H9 (cell line): ENCODE measurements at regions not wholly inside any gene's neighbourhood (a gene's known extent, or its start where the extent isn't known, plus 50 kb on each side); places are given as distances from the start of the nearest gene placed in this dataset.

Source experiments
- DNase-seq: peaks from one replicate; pipeline ENCODE4 v3.0.0-alpha.2; 2017
- H2AFZ ChIP-seq: one replicate; pipeline ENCODE4 v1.6.1; 2013; ENCODE audit warnings: mild to moderate bottlenecking, low read length, control low read depth, moderate library complexity
- H2AK5ac ChIP-seq: 2 replicates; pipeline ENCODE4 v1.6.1; 2013; ENCODE audit warnings: low read length, control low read depth, mixed read lengths; ENCODE audit not compliant: insufficient read length
- H2BK120ac ChIP-seq: one replicate; pipeline ENCODE4 v1.6.1; 2013; ENCODE audit warnings: low read depth, mild to moderate bottlenecking, low read length, control low read depth, inconsistent platforms; ENCODE audit not compliant: poor library complexity, severe bottlenecking
- H2BK12ac ChIP-seq: 2 replicates; pipeline ENCODE4 v1.6.1; 2013; ENCODE audit warnings: low read length, control low read depth, mixed read lengths, low read depth; ENCODE audit not compliant: insufficient read length
- H2BK15ac ChIP-seq: 2 replicates; pipeline ENCODE4 v1.6.1; 2013; ENCODE audit warnings: low read depth, low read length, control low read depth
- H2BK20ac ChIP-seq: one replicate; pipeline ENCODE4 v1.6.1; 2013; ENCODE audit warnings: low read depth, mild to moderate bottlenecking, low read length, control low read depth, inconsistent platforms; ENCODE audit not compliant: poor library complexity, severe bottlenecking
- H2BK5ac ChIP-seq: 2 replicates; pipeline ENCODE4 v1.6.1; 2013; ENCODE audit warnings: low read length, control low read depth, mixed read lengths; ENCODE audit not compliant: insufficient read length
- H3K14ac ChIP-seq: 2 replicates; pipeline ENCODE4 v1.6.1; 2013; ENCODE audit warnings: low read length, control low read depth; ENCODE audit not compliant: insufficient read depth
- H3K18ac ChIP-seq: 2 replicates; pipeline ENCODE4 v1.6.1; 2013; ENCODE audit warnings: low read depth, mild to moderate bottlenecking, mixed read lengths, low read length, control low read depth; ENCODE audit not compliant: insufficient read length
- H3K23ac ChIP-seq: 2 replicates; pipeline ENCODE4 v1.6.1; 2013; ENCODE audit warnings: low read length, control low read depth, mixed read lengths, low read depth; ENCODE audit not compliant: insufficient read length
- H3K23me2 ChIP-seq: 2 replicates; pipeline ENCODE4 v1.6.1; 2013; ENCODE audit warnings: low read depth, mild to moderate bottlenecking, mixed read lengths, low read length, control low read depth; ENCODE audit not compliant: insufficient read length, poor library complexity, severe bottlenecking
- H3K27ac ChIP-seq: 2 replicates; pipeline ENCODE4 v1.5.1; 2013; ENCODE audit warnings: low read length, control low read depth, mixed read lengths, low read depth; ENCODE audit not compliant: insufficient read length
- H3K27me3 ChIP-seq: 2 replicates; pipeline ENCODE4 v1.6.1; 2013; ENCODE audit warnings: low read length, control low read depth, inconsistent platforms; ENCODE audit not compliant: insufficient read depth
- H3K4ac ChIP-seq: 2 replicates; pipeline ENCODE4 v1.6.1; 2013; ENCODE audit warnings: low read depth, mild to moderate bottlenecking, control low read depth, inconsistent platforms, low read length, moderate library complexity
- H3K4me1 ChIP-seq: 2 replicates; pipeline ENCODE4 v1.6.1; 2013; ENCODE audit warnings: low read length, control low read depth, inconsistent platforms; ENCODE audit not compliant: insufficient read depth
- H3K4me2 ChIP-seq: 2 replicates; pipeline ENCODE4 v1.6.1; 2013; ENCODE audit warnings: low read length, control low read depth, mixed read lengths; ENCODE audit not compliant: insufficient read length, insufficient read depth
- H3K56ac ChIP-seq: 2 replicates; pipeline ENCODE4 v1.6.1; 2013; ENCODE audit warnings: low read depth, mild to moderate bottlenecking, mixed read lengths, low read length, control low read depth; ENCODE audit not compliant: insufficient read length
- H3K79me1 ChIP-seq: 2 replicates; pipeline ENCODE4 v1.6.1; 2013; ENCODE audit warnings: low read depth, mild to moderate bottlenecking, moderate library complexity, low read length, control low read depth, inconsistent platforms; ENCODE audit not compliant: insufficient read depth, poor library complexity, severe bottlenecking
- H3K79me2 ChIP-seq: 2 replicates; pipeline ENCODE4 v1.6.1; 2013; ENCODE audit warnings: low read length, control low read depth, inconsistent platforms; ENCODE audit not compliant: insufficient read depth
- H3K9ac ChIP-seq: 2 replicates; pipeline ENCODE4 v1.6.1; 2013; ENCODE audit warnings: low read length, control low read depth, mixed read lengths; ENCODE audit not compliant: insufficient read length; ENCODE audit errors: extremely low read depth
- H3K9me3 ChIP-seq: one replicate; pipeline ENCODE4 v1.6.1; 2013; ENCODE audit warnings: low read depth, low read length, inconsistent platforms; ENCODE audit not compliant: control insufficient read depth
- H3T11ph ChIP-seq: one replicate; pipeline ENCODE4 v1.6.1; 2013; ENCODE audit warnings: mild to moderate bottlenecking, low read length, control low read depth, inconsistent platforms
- H4K20me1 ChIP-seq: one replicate; pipeline ENCODE4 v1.6.1; 2013; ENCODE audit not compliant: control insufficient read depth, insufficient read length, insufficient read depth
- H4K5ac ChIP-seq: 2 replicates; pipeline ENCODE4 v1.6.1; 2013; ENCODE audit warnings: low read depth, mild to moderate bottlenecking, mixed read lengths, low read length, control low read depth; ENCODE audit not compliant: insufficient read length
- H4K8ac ChIP-seq: replicated peaks from 2 replicates; pipeline ENCODE4 v1.6.1; 2013; ENCODE audit warnings: low read length, control low read depth, mixed read lengths, low read depth; ENCODE audit not compliant: insufficient read length
- H4K91ac ChIP-seq: 2 replicates; pipeline ENCODE4 v1.6.1; 2013; ENCODE audit warnings: low read depth, mild to moderate bottlenecking, moderate library complexity, mixed read lengths, low read length, control low read depth; ENCODE audit not compliant: insufficient read length
- H3K27ac Mint-ChIP-seq, 3 experiments: 2 replicates in 2 of 3; 3 replicates in 1 of 3; pipeline ENCODE4 v1.8.0; 2020 to 2021; ENCODE audit warnings: mixed read lengths in 3 of 3, mild to moderate bottlenecking in 1 of 3, moderate library complexity in 1 of 3
- H3K27me3 Mint-ChIP-seq: 2 replicates; pipeline ENCODE4 v1.8.0; 2021; ENCODE audit warnings: low read depth, mild to moderate bottlenecking, moderate library complexity, mixed read lengths
- H3K36me3 Mint-ChIP-seq, 3 experiments: 2 replicates in 2 of 3; 3 replicates in 1 of 3; pipeline ENCODE4 v1.8.0; 2020 to 2021; ENCODE audit warnings: low read depth in 3 of 3, mixed read lengths in 3 of 3; ENCODE audit not compliant: insufficient read depth in 1 of 3
- H3K4me1 Mint-ChIP-seq, 2 experiments: 2 replicates each; pipeline ENCODE4 v1.8.0; 2020; ENCODE audit warnings: mixed read lengths in 2 of 2
- H3K4me3 Mint-ChIP-seq, 2 experiments: 2 replicates in 1 of 2; 3 replicates in 1 of 2; pipeline ENCODE4 v1.8.0; 2020 to 2021; ENCODE audit warnings: mild to moderate bottlenecking in 2 of 2, mixed read lengths in 2 of 2, moderate library complexity in 1 of 2
- H3K9me3 Mint-ChIP-seq, 2 experiments: 2 replicates in 1 of 2; 3 replicates in 1 of 2; pipeline ENCODE4 v1.8.0; 2020; ENCODE audit warnings: mild to moderate bottlenecking in 2 of 2, mixed read lengths in 2 of 2, moderate library complexity in 1 of 2
- WGBS: extraction: QIAGEN DNeasy Blood & Tissue Kit; methylation state at CpG from one replicate; pipeline ENCODE4 v1.1.7; 2013; ENCODE audit warnings: missing lambda C conversion rate, low lambda C conversion rate, mixed read lengths; ENCODE audit not compliant: insufficient read length; ENCODE audit errors: extremely low coverage; 5-methylcytosine and 5-hydroxymethylcytosine counted together
- TF ChIP-seq, protein P1 (sequence below): fragments of 200-600 bp; sonication (generic); conservative IDR thresholded peaks from 3 replicates; pipeline ENCODE4 v1.8.0; 2021; ENCODE audit warnings: antibody characterized with exemption, mild to moderate bottlenecking

GRCh38 chr15:39332846-39333245, 248.0 kb upstream of the THBS1 start:
- H3T11ph ChIP-seq, result no peak overlapping the region
- no peak for DNase-seq
- H4K8ac ChIP-seq, result no peak overlapping the region
- no peaks in the 10 kb centered on the region for H3K9me3 ChIP-seq
- H3K79me1 ChIP-seq, result no peaks in the 10 kb centered on the region
- Mint-ChIP-seq H3K27ac (no peak overlapping the region), H3K4me3 (no peak overlapping the region), H3K36me3 (no peaks in the 10 kb centered on the region), H3K27me3 (no peaks in the 10 kb centered on the region), H3K9me3 (no peaks in the 10 kb centered on the region), H3K4me1 (0 out of 4 replicates have a peak, but pooled peaks cover 0 to 3% of the 10 kb centered on the region in 2 experiments)
- H3K23me2 ChIP-seq, result no peaks in the 10 kb centered on the region
- no peaks in the 10 kb centered on the region for H3K79me2 ChIP-seq
- H4K91ac ChIP-seq, result no peak overlapping the region
- no peak overlapping the region for H2BK5ac ChIP-seq
- H3K27me3 ChIP-seq, result no peaks in the 10 kb centered on the region
- TF ChIP-seq, protein P1, sequence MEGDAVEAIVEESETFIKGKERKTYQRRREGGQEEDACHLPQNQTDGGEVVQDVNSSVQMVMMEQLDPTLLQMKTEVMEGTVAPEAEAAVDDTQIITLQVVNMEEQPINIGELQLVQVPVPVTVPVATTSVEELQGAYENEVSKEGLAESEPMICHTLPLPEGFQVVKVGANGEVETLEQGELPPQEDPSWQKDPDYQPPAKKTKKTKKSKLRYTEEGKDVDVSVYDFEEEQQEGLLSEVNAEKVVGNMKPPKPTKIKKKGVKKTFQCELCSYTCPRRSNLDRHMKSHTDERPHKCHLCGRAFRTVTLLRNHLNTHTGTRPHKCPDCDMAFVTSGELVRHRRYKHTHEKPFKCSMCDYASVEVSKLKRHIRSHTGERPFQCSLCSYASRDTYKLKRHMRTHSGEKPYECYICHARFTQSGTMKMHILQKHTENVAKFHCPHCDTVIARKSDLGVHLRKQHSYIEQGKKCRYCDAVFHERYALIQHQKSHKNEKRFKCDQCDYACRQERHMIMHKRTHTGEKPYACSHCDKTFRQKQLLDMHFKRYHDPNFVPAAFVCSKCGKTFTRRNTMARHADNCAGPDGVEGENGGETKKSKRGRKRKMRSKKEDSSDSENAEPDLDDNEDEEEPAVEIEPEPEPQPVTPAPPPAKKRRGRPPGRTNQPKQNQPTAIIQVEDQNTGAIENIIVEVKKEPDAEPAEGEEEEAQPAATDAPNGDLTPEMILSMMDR, result no peak
- H3K56ac ChIP-seq, result no peak overlapping the region
- H4K20me1 ChIP-seq, result no peaks in the 10 kb centered on the region
- H2BK15ac ChIP-seq, result no peak overlapping the region
- no peak overlapping the region for H2AK5ac ChIP-seq
- no CpG with 5 or more reads among the region's 5 CpGs for WGBS
- H3K27ac ChIP-seq, result no peak overlapping the region
- no peak overlapping the region for H3K14ac ChIP-seq
- H3K18ac ChIP-seq, result no peak overlapping the region
- no peak overlapping the region for H2AFZ ChIP-seq
- H3K4me1 ChIP-seq, result no peaks in the 10 kb centered on the region
- no peak overlapping the region for H3K23ac ChIP-seq
- no peak overlapping the region for H3K4ac ChIP-seq
- no peak overlapping the region for H3K4me2 ChIP-seq
- no peak overlapping the region for H4K5ac ChIP-seq
- H2BK20ac ChIP-seq, result no peak overlapping the region
- no peak overlapping the region for H2BK120ac ChIP-seq
- H2BK12ac ChIP-seq, result no peak overlapping the region
- no peak overlapping the region for H3K9ac ChIP-seq
